ENCODE measurements at regions not wholly inside any gene's neighbourhood (a gene's known extent, or its start where the extent isn't known, plus 50 kb on each side); places are given as distances from the start of the nearest gene placed in this dataset.

GRCh38 chr10:56585447-56586171, 224.6 kb upstream of the ZWINT start:
- TF ChIP-seq POLR2AphosphoS5 (IDR thresholded peaks at IDR 0.05) (no peak), POLR2A (IDR thresholded peaks at IDR 0.05) (no peak), CTCF (IDR thresholded peaks at IDR 0.05) (no peak), EP300 (IDR thresholded peaks at IDR 0.05) (no peak)

Measured in stomach (tissue), 4 donors.